Progenitor cell of endocrine pancreas (in vitro differentiated cells): ENCODE measurements at regions not wholly inside any gene's neighbourhood (a gene's known extent, or its start where the extent isn't known, plus 50 kb on each side); places are given as distances from the start of the nearest gene placed in this dataset.

ENCODE experiments used
- DNase-seq: peaks from one replicate; pipeline ENCODE4 v3.0.0; 2021; ENCODE audit warnings: low spot score; ENCODE audit not compliant: unreplicated experiment
- H3K27ac Mint-ChIP-seq: 2 replicates; pipeline ENCODE4 v1.8.0; 2021; ENCODE audit warnings: mild to moderate bottlenecking, moderate library complexity, mixed read lengths
- H3K27me3 Mint-ChIP-seq: 2 replicates; pipeline ENCODE4 v1.8.0; 2021; ENCODE audit warnings: mixed read lengths
- H3K36me3 Mint-ChIP-seq: 2 replicates; pipeline ENCODE4 v1.8.0; 2022; ENCODE audit warnings: mixed read lengths; ENCODE audit not compliant: insufficient read depth
- H3K4me1 Mint-ChIP-seq: 2 replicates; pipeline ENCODE4 v1.8.0; 2021; ENCODE audit warnings: low read depth, mixed read lengths
- H3K4me3 Mint-ChIP-seq: 2 replicates; pipeline ENCODE4 v1.8.0; 2021; ENCODE audit warnings: low read depth, mild to moderate bottlenecking, moderate library complexity, mixed read lengths
- H3K9me3 Mint-ChIP-seq: 2 replicates; pipeline ENCODE4 v1.8.0; 2021; ENCODE audit warnings: low read depth, mixed read lengths
- TF ChIP-seq, protein P1 (sequence below): fragments of 200-600 bp; sonication (generic); IDR thresholded peaks from one replicate; pipeline ENCODE4 v1.5.0; 2021; ENCODE audit warnings: antibody characterized with exemption, mild to moderate bottlenecking; ENCODE audit not compliant: unreplicated experiment

DNA sequence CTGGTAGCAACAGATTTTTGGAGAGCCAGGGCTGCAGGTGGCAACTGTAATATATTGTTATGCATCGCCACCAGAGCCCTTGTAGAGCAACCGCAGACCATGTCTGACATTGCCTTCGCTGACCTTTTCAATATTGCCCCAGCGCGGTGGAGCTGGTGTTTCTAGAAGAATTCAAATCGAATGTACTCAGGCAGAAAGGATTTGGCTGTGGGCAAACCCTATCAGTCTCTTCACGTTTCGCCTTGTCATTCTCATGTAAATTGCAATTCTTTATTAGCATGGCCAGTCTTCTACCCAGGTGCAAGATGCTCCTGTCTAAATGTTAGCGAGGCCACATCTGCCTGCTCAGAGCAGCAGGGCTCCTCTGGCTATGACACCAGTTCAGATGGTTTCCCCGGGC, 490.2 kb upstream of the AUTS2 start:
- H3K27me3 Mint-ChIP-seq, result peaks cover 14% of the 10 kb centered on the region
- no peak overlapping the region for H3K27ac Mint-ChIP-seq
- no peak overlapping the region for H3K4me3 Mint-ChIP-seq
- no peak for DNase-seq
- H3K36me3 Mint-ChIP-seq, result no peaks in the 10 kb centered on the region
- H3K9me3 Mint-ChIP-seq, result peaks cover 4% of the 10 kb centered on the region
- no peaks in the 10 kb centered on the region for H3K4me1 Mint-ChIP-seq
- TF ChIP-seq, protein P1, sequence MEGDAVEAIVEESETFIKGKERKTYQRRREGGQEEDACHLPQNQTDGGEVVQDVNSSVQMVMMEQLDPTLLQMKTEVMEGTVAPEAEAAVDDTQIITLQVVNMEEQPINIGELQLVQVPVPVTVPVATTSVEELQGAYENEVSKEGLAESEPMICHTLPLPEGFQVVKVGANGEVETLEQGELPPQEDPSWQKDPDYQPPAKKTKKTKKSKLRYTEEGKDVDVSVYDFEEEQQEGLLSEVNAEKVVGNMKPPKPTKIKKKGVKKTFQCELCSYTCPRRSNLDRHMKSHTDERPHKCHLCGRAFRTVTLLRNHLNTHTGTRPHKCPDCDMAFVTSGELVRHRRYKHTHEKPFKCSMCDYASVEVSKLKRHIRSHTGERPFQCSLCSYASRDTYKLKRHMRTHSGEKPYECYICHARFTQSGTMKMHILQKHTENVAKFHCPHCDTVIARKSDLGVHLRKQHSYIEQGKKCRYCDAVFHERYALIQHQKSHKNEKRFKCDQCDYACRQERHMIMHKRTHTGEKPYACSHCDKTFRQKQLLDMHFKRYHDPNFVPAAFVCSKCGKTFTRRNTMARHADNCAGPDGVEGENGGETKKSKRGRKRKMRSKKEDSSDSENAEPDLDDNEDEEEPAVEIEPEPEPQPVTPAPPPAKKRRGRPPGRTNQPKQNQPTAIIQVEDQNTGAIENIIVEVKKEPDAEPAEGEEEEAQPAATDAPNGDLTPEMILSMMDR, result no peak

DNA sequence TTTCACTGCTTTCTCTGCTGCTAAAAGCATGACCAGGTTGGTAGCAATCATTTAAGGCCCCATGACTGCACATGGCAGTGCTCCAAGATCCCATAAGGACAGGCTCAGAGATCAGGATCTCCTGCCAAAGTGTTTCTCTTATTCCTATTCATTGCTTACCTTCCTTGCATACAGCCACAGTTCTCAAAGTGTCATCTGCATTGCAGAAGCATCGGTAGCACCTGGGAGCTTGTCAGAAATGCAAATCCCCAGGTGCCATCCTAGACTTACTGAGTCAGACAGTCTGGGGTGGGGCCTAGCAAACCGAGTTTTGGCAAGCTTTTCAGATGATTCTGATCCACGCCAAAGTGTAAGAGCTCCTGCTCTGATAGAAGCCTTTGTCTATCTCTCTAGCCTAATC, 489.0 kb upstream of the AUTS2 start:
- no peaks in the 10 kb centered on the region for H3K4me1 Mint-ChIP-seq

DNA sequence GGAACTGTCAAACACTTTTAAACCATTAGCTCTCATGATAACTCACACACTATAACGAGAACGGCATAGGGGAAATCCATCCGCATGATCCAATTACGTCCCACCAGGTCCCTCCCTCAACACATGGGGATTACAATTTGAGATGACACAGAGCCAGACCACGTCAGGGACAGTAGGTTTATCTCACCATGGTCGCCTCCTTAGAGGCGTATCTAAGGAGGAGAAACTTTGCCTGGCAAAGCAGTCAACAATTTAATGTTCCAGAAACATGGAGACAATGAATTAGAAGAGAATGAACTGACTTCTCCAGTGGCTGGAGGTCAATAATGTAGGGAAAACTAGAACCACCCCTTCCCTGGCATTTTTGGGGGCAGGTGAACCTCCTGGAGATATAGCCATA, 488.4 kb upstream of the AUTS2 start:
- no peaks in the 10 kb centered on the region for H3K36me3 Mint-ChIP-seq
- TF ChIP-seq, protein P1, result no peak
- no peak overlapping the region for H3K27ac Mint-ChIP-seq
- peaks cover 4% of the 10 kb centered on the region for H3K9me3 Mint-ChIP-seq
- no peaks in the 10 kb centered on the region for H3K4me1 Mint-ChIP-seq
- peaks cover 14% of the 10 kb centered on the region for H3K27me3 Mint-ChIP-seq
- H3K4me3 Mint-ChIP-seq, result no peak overlapping the region
- DNase-seq, result no peak

More for the DNA sequence above, 489.0 kb upstream of the AUTS2 start:
- Mint-ChIP-seq H3K4me3 (no peak overlapping the region), H3K27me3 (peaks cover 14% of the 10 kb centered on the region), H3K36me3 (no peaks in the 10 kb centered on the region), H3K9me3 (peaks cover 4% of the 10 kb centered on the region), H3K27ac (no peak overlapping the region)
- TF ChIP-seq, protein P1, result no peak
- DNase-seq, result no peak

DNA sequence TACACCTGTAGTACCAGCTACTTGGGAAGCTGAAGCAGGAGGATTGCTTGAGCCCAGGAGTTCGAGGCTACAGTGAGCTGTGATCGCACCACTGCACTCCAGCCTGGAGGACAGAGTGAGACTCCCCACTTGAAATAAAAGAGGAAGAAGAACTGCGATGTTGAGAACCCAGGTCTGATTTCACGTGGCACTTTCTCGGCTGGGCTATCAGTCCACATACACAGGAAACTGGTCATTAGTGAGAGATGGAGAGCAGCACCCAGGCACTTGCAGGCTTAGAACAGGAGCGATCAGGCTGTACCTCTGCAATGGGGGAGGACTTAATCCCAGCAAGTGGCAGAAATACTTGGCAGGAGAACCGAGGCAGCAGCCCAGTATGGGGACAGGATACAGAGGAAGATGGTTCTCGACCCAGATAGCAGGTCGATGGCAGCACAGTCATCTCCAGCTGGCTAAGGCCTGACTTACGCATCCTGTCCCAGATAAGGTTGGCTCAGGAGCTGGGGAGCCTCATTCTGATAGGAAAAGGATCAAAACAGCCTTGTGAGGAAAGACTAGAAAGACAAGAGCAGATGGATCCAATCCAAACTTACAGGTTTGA, 487.7 kb upstream of the AUTS2 start:
- Mint-ChIP-seq H3K27ac (no peak overlapping the region), H3K27me3 (peaks cover 14% of the 10 kb centered on the region), H3K4me3 (no peak overlapping the region), H3K4me1 (no peaks in the 10 kb centered on the region), H3K36me3 (no peaks in the 10 kb centered on the region), H3K9me3 (peaks cover 4% of the 10 kb centered on the region)
- DNase-seq, result no peak
- TF ChIP-seq, protein P1, result no peak

DNA sequence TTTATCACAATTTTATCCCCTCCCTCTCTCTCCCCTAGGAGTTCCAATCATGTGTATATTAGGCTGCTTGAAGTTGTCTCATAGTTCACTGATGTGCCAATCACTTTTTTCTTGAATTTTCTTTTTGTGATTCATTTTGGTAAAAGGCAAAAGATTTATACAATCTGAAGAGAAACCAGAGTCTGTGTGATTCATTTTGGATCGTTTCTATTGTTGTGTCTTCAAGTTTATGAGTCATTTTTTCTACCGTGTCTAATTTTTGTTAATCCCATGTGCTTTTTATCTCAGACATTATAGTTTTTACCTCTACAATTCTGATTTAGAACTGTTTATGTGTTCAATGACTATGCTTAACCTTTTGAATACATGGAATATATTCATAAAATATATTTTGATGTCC, 483.9 kb upstream of the AUTS2 start:
- Mint-ChIP-seq H3K27me3 (peaks cover 8% of the 10 kb centered on the region), H3K4me1 (no peaks in the 10 kb centered on the region), H3K4me3 (no peak overlapping the region), H3K36me3 (no peaks in the 10 kb centered on the region), H3K27ac (no peak overlapping the region), H3K9me3 (peaks cover 4% of the 10 kb centered on the region)
- DNase-seq, result no peak
- TF ChIP-seq, protein P1, result no peak
